HG03175 (cell line): ENCODE measurements at regions not wholly inside any gene's neighbourhood (a gene's known extent, or its start where the extent isn't known, plus 50 kb on each side); places are given as distances from the start of the nearest gene placed in this dataset.
A peak's percentile ranks its signal among the peaks of the same experiment; 100 is the strongest.
"Not testable (repeated sequence)": the region's sequence is repeated elsewhere in the genome, so short reads cannot be mapped to it uniquely, and the experiment has no call there.

Experiments
- ATAC-seq: cut with Tn5 transposase; IDR thresholded peaks from one replicate; pipeline ENCODE4 v1.9.1; 2021; ENCODE audit warnings: mild to moderate bottlenecking, moderate library complexity; ENCODE audit not compliant: unreplicated experiment

- ATAC-seq, result peak; percentile 49
These were observed 118.8 kb downstream of the SKIDA1 start for GRCh38 chr10:21406595-21407193.

GRCh38 chr10:21405981-21406380, 119.5 kb downstream of the SKIDA1 start:
- ATAC-seq, result no peak

GRCh38 chr10:21403256-21404015, 122.0 kb downstream of the SKIDA1 start:
- no peak for ATAC-seq

- ATAC-seq, result no peak
These were observed 122.8 kb downstream of the SKIDA1 start for GRCh38 chr10:21402606-21403083.

GRCh38 chr10:21401196-21401595, 124.3 kb downstream of the SKIDA1 start:
- no peak for ATAC-seq

- no peak for ATAC-seq
These were observed 126.0 kb downstream of the SKIDA1 start for GRCh38 chr10:21399392-21400035.

GRCh38 chr10:21398563-21399231, 126.8 kb downstream of the SKIDA1 start:
- no peak for ATAC-seq

GRCh38 chr10:21396889-21397288, 128.6 kb downstream of the SKIDA1 start:
- ATAC-seq, result no peak

- no peak for ATAC-seq
These were observed 131.6 kb downstream of the SKIDA1 start for GRCh38 chr10:21393931-21394330.

- no peak for ATAC-seq
These were observed 136.9 kb downstream of the SKIDA1 start for GRCh38 chr10:21388589-21388988.

- ATAC-seq, result no peak
These were observed 137.6 kb downstream of the SKIDA1 start for GRCh38 chr10:21387868-21388267.

GRCh38 chr10:21385996-21386585, 139.4 kb downstream of the SKIDA1 start:
- no peak for ATAC-seq

- no peak for ATAC-seq
These were observed 139.9 kb downstream of the SKIDA1 start for GRCh38 chr10:21385536-21385935.

- ATAC-seq, result no peak
These were observed 146.3 kb downstream of the SKIDA1 start for GRCh38 chr10:21379143-21379542.

- ATAC-seq, result not testable (repeated sequence)
These were observed 150.2 kb downstream of the SKIDA1 start for GRCh38 chr10:21375274-21375673.

- not testable (repeated sequence) for ATAC-seq
These were observed 151.6 kb downstream of the SKIDA1 start for GRCh38 chr10:21373881-21374280.

GRCh38 chr10:21372651-21373410, 152.7 kb downstream of the SKIDA1 start:
- ATAC-seq, result peak; percentile 82

GRCh38 chr10:21369697-21370096, 155.8 kb downstream of the SKIDA1 start:
- no peak for ATAC-seq

GRCh38 chr10:21368728-21369425, 156.6 kb downstream of the SKIDA1 start:
- no peak for ATAC-seq
